ENCODE measurements at regions not wholly inside any gene's neighbourhood (a gene's known extent, or its start where the extent isn't known, plus 50 kb on each side); places are given as distances from the start of the nearest gene placed in this dataset.

DNA sequence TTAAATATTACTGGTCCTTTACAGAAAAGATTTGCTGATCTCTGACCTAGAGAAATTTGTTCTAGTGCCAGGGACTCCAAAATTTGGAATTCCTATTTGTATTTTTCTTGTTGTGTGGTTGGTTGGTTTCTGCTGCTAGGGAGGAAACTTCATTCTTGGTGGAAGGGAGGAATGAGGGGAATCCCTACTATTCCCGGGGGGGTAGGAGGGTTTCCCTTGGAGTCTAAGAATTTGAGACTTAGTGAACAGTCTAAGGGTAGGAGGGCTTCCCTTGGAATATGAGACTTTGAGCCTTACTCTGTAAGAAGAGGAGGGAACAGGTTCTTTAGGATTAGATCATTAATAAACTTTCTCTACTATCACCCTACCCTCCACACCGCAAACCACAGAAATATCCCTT, 67.1 kb upstream of the ADGRF1 start:
- TF ChIP-seq POLR2A (IDR thresholded peaks at IDR 0.05) = no peak
- TF ChIP-seq, protein P1, sequence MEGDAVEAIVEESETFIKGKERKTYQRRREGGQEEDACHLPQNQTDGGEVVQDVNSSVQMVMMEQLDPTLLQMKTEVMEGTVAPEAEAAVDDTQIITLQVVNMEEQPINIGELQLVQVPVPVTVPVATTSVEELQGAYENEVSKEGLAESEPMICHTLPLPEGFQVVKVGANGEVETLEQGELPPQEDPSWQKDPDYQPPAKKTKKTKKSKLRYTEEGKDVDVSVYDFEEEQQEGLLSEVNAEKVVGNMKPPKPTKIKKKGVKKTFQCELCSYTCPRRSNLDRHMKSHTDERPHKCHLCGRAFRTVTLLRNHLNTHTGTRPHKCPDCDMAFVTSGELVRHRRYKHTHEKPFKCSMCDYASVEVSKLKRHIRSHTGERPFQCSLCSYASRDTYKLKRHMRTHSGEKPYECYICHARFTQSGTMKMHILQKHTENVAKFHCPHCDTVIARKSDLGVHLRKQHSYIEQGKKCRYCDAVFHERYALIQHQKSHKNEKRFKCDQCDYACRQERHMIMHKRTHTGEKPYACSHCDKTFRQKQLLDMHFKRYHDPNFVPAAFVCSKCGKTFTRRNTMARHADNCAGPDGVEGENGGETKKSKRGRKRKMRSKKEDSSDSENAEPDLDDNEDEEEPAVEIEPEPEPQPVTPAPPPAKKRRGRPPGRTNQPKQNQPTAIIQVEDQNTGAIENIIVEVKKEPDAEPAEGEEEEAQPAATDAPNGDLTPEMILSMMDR (IDR thresholded peaks at IDR 0.05) = no peak
- no peak for TF ChIP-seq POLR2AphosphoS5 (IDR thresholded peaks at IDR 0.05)
